Activated CD4-positive, alpha-beta T cell treated with anti-CD3 and anti-CD28 coated beads, Interleukin-2, amount 50 U/mL, for 1 hour (primary cell): ENCODE measurements at regions not wholly inside any gene's neighbourhood (a gene's known extent, or its start where the extent isn't known, plus 50 kb on each side); places are given as distances from the start of the nearest gene placed in this dataset.
"Not testable (repeated sequence)": the region's sequence is repeated elsewhere in the genome, so short reads cannot be mapped to it uniquely, and the experiment has no call there.

ENCODE experiments used
- DNase-seq: peaks from one replicate; pipeline ENCODE4 v3.0.0-alpha.2; 2020

- DNase-seq, result no peak
Measured at GRCh38 chr7:86592185-86592584, 51.5 kb upstream of the GRM3 start.

- DNase-seq, result no peak
Measured at GRCh38 chr7:86574006-86574405, 69.7 kb upstream of the GRM3 start.

GRCh38 chr7:86558680-86559501 is 84.8 kb upstream of the GRM3 start:
- no peak for DNase-seq

GRCh38 chr7:86534641-86535040 is 109.1 kb upstream of the GRM3 start:
- DNase-seq, result no peak

GRCh38 chr7:86504229-86504628 is 139.5 kb upstream of the GRM3 start:
- DNase-seq, result no peak

- no peak for DNase-seq
Measured at GRCh38 chr7:86499986-86500385, 143.7 kb upstream of the GRM3 start.

GRCh38 chr7:86485827-86486226 is 157.9 kb upstream of the GRM3 start:
- DNase-seq, result no peak

GRCh38 chr7:86479144-86479543 is 164.6 kb upstream of the GRM3 start:
- no peak for DNase-seq

GRCh38 chr7:86477343-86477935 is 166.3 kb upstream of the GRM3 start:
- DNase-seq, result no peak

GRCh38 chr7:86470763-86471162 is 172.9 kb upstream of the GRM3 start:
- no peak for DNase-seq

GRCh38 chr7:86469680-86470295 is 173.9 kb upstream of the GRM3 start:
- DNase-seq, result peak; percentile 8

GRCh38 chr7:86454753-86455152 is 189.0 kb upstream of the GRM3 start:
- DNase-seq, result no peak

- no peak for DNase-seq
Measured at GRCh38 chr7:86453454-86453853, 190.3 kb upstream of the GRM3 start.

GRCh38 chr7:86448856-86449255 is 194.9 kb upstream of the GRM3 start:
- DNase-seq, result no peak

GRCh38 chr7:86445285-86445684 is 198.4 kb upstream of the GRM3 start:
- DNase-seq, result no peak

- DNase-seq, result no peak
Measured at GRCh38 chr7:86444245-86444644, 199.5 kb upstream of the GRM3 start.

GRCh38 chr7:86440420-86440819 is 203.3 kb upstream of the GRM3 start:
- not testable (repeated sequence) for DNase-seq

- no peak for DNase-seq
Measured at GRCh38 chr7:86437951-86438450, 205.7 kb upstream of the GRM3 start.

- DNase-seq, result no peak
Measured at GRCh38 chr7:86431761-86432160, 211.9 kb upstream of the GRM3 start.

GRCh38 chr7:86411814-86412213 is 231.9 kb upstream of the GRM3 start:
- no peak for DNase-seq

- no peak for DNase-seq
Measured at GRCh38 chr7:86407291-86407690, 236.4 kb upstream of the GRM3 start.

- no peak for DNase-seq
Measured at GRCh38 chr7:86391813-86392212, 251.9 kb upstream of the GRM3 start.

- DNase-seq, result not testable (repeated sequence)
Measured at GRCh38 chr7:86375602-86376001, 268.1 kb upstream of the GRM3 start.

GRCh38 chr7:86372262-86372661 is 271.4 kb upstream of the GRM3 start:
- no peak for DNase-seq
